AG20443 (cell line): ENCODE measurements at regions not wholly inside any gene's neighbourhood (a gene's known extent, or its start where the extent isn't known, plus 50 kb on each side); places are given as distances from the start of the nearest gene placed in this dataset.
A peak's percentile ranks its signal among the peaks of the same experiment; 100 is the strongest.
"Not testable (repeated sequence)": the region's sequence is repeated elsewhere in the genome, so short reads cannot be mapped to it uniquely, and the experiment has no call there.

Experiments
- DNase-seq: peaks from one replicate; pipeline ENCODE4 v3.0.0; 2012; ENCODE audit warnings: low spot score, mixed read lengths

- DNase-seq: no peak
These were observed 122.2 kb upstream of the IGF1R start for GRCh38 chr15:98526094-98526493.

DNA sequence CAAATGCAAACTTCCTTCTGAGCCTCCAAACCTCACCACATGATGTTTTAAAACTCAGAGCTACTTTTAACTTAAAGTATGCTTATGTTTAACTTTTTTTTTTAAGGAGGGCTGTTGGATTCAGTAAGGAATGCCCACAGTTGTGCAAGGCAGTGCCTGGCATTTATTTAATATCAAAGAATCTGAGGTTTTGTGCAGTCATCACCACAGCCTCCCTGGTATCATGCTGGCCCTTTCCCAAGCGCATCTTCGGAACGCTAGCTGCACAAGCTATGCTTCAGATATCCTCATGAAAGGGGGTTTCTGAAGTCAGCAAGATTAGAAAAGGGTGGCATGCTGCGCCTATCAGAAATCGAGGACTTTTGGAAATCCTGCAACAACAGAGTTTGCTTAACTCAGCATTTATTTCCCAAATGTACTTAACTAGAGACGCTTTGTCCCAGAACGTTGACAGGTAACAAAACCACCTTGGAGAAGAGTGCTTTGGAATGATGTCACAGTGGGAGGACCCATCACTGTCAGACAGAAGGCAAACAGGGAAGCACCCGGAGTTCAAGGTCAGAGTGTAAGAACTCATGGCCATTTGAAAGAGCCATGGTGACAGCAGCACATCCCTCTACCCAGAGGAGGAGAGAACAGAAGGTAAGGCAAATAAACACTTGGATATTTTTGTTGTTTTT is 120.2 kb upstream of the IGF1R start:
- DNase-seq: no peak

DNA sequence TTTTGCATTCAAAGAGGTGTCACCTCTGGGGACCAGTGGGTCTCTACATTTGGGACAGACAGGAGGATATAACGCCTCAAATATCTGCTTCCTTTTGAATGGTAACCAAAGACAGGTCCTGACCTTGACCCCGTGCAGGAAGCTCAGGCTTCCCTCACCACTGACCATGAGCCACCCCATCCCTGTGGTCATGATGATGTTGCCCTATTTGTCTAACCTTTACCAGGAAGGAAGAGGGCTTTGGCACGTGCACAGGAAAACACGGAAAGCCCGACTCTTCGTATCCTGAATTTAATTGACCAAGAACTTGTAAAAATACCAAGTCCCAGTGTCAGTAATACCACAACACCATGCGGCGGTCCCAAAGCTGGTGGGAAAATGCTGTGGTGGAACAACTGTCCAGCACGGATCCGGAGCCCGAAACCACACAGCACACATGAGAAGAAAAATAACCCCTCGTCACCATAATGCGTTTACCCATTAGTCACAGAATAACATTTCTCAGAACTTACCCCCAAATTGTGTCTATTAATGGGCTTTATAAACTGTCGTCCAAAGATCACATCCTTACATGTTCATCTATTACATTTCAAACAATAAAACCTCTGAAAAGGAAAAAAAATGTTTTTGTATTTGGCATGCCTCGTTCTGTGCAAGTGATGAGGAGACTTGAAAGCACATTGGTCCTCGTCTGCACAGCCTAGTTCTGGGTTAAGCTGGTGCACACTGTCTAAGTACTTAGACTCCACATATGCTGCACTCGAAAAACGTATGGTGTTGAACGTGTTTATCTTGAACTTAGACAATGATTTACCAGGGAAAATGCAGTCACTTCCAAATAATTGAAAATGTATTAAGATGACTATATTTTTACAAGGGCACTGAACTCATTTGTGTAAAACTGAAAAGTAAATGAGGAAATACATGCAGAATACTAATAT is 118.9 kb upstream of the IGF1R start:
- no peak for DNase-seq

GRCh38 chr15:98530570-98530969 is 117.8 kb upstream of the IGF1R start:
- no peak for DNase-seq

- DNase-seq: no peak
These were observed 116.3 kb upstream of the IGF1R start for GRCh38 chr15:98532063-98532462.

GRCh38 chr15:98536976-98537375 is 111.4 kb upstream of the IGF1R start:
- no peak for DNase-seq

DNA sequence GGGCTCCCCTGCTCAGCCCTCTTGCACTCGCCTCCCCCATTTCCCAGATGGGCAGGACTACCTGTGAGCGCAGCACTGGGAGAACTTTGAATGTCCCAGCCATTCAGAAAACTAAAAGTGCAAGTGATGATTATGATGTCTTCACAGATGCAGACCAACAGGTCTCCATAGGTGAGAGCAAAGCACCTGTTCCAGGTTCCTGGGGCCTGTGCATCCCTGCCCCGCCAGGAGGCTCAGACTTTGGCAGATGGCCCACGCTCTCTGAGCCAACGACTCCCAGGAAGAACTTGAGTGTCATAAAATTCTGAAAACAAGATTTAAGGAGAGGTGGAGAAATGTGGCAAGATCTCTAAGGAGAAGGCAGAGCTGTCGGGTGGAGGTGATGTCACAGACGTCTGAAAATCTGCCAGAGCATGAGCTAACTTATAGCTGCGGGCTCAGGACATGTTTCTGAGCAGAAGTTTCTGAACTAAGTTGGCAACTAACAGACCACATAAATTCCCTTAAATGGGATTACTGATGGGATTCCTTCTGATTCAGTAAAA is 110.8 kb upstream of the IGF1R start:
- no peak for DNase-seq

DNA sequence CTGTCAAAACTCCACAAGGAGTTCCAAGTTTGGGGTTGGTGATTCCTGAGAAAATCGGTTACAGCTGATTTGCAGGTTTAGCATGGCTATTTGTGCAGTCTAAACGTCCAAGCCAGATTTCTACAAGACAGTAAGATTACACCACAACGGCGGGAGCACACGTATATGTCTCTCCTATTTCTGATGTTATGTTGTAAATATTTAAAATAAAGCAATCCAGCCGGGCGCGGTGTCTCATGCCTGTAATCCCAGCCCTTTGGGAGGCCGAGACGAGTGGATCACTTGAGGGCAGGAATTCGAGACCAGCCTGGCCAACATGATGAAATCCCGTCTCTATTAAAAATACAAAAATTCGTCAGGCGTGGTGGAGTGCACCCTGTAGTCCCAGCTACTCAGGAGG is 106.8 kb upstream of the IGF1R start:
- no peak for DNase-seq

GRCh38 chr15:98543237-98543636 is 105.1 kb upstream of the IGF1R start:
- DNase-seq: no peak

- no peak for DNase-seq
These were observed 102.0 kb upstream of the IGF1R start for GRCh38 chr15:98546329-98546728.

DNA sequence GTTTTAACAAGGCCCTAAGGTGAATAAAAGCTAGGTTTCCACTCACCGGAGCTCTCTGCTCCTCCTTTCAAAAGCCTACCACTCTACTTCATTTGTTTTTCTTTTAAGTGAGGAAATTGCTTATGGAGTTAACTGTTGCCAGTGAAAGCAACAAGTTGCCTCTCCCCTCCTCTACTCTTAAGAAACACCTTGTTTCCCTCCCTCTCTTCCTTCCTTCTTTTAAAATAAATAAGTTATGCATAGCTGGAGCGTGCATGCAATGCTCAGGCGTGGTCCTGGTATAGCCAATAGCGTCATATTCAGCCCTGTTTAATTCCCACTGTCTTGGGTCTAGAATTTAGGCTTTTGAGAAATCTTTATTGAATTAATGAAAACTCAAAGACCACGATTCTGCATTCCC is 101.1 kb upstream of the IGF1R start:
- DNase-seq: no peak

- DNase-seq: peak; percentile 26
These were observed 100.6 kb upstream of the IGF1R start for GRCh38 chr15:98547741-98548138.

DNA sequence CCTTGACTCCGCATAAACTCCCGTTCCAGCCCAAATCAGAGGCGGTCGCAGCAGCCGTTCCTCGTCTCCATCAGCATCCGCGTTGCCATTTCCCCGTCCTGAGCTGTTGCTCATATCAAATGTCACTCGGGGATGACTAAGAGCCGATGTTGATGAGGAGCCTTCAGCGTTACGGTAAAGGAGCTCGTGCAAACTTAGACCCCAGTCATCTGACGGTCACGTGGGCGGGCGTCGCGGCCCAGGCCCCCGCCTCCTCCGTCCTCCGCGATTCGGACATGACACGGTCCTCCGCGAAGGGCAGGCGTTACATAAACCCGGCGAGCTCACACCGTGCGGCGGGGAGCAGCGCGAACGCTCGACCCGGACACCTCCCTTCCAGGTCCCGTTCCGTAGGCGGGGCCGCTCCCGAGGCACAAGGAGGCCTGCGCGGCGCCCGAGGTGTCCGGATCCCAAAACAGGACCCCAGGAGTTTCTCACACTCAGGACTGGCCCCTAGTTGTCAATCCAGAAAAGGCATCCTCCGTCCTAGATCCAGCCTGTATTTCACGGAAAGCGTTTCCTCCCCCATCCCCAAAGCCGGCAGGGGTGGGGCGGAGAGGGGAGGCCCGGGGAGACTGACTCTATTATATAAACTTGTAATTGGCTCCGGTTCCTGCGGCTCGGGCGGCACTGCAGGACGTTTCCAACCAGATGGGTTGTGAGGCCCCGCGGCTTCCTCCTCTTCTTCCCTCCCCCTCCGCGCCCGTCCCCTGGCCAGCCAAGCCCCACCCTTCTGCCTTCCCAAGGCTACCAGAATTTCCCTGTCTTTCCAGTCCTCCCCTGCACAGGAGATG is 100.0 kb upstream of the IGF1R start:
- DNase-seq: peak; percentile 75

DNA sequence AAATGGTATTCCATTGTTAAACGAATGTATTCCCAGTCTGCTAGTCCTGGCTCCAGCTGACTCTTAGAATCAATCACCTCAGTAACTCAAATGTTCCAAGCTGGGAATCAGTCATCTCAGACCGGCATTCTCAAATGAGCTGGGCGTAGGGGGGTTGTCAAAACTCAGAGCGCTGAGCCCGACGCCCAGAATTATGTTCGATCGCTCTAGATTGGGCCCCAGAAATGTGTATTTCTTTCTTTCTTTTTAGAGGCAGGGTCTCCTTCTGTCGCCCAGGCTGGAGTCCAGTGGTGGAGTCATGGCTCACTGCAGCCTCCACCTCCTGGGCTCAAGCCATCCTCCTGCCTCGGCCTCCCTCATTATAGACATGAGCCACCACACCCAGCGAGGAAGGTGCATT is 99.3 kb upstream of the IGF1R start:
- no peak for DNase-seq

DNA sequence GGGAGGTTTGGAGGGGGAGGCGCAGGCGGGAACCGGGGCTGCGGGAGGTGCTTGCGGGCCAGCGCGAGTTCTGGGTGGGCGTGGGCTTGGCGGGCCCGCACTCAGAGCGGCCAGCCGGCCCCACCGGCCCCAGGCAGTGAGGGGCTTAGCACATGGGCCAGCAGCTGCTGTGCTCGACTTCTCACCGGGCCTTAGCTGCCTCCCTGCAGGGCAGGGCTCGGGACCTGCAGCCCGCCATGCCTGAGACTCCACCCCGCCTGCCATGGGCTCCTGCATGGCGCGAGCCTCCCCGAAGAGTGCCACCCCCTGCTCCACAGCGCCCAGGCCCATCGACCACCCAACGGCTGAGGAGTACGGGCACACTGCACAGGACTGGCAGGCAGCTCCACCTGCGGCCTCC is 98.6 kb upstream of the IGF1R start:
- DNase-seq: no peak

DNA sequence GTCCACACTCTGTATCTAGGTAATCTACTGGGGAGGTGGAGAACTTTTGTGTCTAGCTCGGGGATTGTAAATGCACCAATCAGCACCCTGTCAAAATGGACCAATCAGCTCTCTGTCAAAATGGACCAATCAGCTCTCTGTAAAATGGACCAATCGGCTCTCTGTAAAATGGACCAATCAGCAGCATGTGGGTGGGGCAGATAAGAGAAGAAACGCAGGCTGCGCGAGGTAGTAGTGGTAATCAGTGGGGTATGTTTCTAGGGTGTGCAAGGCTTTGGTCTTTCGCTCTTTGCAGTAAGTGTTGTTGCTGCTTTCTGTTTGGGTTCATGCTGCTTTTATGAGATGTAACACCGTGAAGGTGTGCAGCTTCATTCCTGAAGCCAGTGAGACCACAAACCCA is 98.0 kb upstream of the IGF1R start:
- DNase-seq: not testable (repeated sequence)

DNA sequence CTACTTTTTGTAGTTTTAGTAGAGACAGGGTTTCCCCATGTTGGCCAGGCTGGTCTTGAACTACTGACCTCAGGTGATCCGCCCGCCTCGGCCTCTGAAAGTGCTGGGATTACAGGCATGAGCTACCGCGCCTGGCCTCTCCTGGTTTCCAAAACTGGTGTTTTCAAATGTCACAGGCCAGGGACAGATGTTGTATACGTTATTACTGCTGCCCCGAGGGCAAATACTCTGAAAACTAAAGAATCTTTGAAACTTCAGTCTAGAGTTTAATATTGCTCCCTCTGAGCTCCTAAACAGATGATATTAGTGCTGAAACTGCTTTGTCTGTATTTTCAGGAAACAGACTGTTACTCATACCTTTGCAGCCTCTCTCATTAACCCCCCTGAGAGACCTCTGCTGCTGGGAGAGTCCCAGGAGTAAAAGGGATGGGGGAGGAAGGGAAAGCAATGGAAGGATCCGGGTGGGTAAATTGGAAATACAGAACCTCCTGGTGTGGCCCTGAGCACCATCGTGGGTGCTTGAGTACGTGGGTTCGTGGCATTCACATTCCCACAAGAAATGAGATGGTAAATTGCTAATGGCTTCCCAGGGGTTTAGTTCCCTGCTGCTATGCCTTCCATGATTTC is 96.3 kb upstream of the IGF1R start:
- DNase-seq: no peak

GRCh38 chr15:98554272-98555172 is 93.8 kb upstream of the IGF1R start:
- no peak for DNase-seq

GRCh38 chr15:98555173-98555515 is 93.2 kb upstream of the IGF1R start:
- DNase-seq: no peak

DNA sequence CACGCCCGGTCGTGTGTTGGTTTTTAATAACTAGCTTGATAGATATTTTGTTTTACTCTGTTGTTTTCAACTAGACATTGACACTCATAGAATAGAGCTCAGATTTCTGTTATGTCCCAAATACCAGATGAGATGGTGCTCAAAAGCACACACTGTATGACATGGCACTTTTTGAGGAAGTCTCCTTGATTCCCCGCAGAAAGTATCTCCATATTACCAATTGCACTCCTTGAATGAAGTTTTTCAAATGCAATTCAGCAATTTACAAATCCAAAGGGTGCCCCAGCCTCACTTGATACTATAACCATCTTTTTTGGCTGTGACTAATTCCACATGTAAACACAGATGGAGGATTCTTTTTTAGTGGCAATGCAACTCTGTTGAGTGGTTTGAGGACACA is 92.0 kb upstream of the IGF1R start:
- no peak for DNase-seq

DNA sequence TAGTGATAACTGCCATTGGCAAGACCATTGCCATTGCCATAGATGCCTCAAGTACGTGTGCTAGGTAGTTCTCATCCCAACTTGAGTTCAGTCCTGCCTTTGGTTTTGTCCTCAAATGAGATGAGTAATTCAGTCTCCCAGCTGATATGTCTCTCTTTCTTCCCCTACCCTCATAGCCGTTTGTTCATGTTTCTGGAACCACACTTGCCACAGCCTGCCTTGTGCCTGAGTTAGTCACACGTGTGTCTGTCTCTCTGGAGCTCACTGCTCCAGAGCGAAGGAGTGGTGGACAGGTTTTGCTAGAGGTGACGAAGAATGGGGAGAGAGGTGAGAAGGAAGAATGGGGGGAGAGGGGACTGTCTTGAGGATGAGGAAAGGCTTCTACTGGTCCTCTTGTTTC is 88.0 kb upstream of the IGF1R start:
- no peak for DNase-seq
